ENCODE measurements at regions not wholly inside any gene's neighbourhood (a gene's known extent, or its start where the extent isn't known, plus 50 kb on each side); places are given as distances from the start of the nearest gene placed in this dataset.
"Not testable (repeated sequence)": the region's sequence is repeated elsewhere in the genome, so short reads cannot be mapped to it uniquely, and the experiment has no call there.

- H3K4me1 ChIP-seq (ENCODE audit: control insufficient read depth in 1 of 2, insufficient read depth in 2 of 2, low read length in 2 of 2); H3K27me3 ChIP-seq (ENCODE audit: control insufficient read depth in 1 of 2, insufficient read depth in 2 of 2, low read length in 2 of 2); H3K27ac ChIP-seq (ENCODE audit: low read depth, low read length); H3K9ac ChIP-seq (ENCODE audit: low read depth in 1 of 2, low read length in 2 of 2); H3K9me3 ChIP-seq (ENCODE audit: control insufficient read depth in 1 of 2, low read length in 2 of 2); H3K36me3 ChIP-seq (ENCODE audit: control insufficient read depth in 1 of 2, insufficient read depth in 2 of 2, low read length in 2 of 2); H3K4me3 ChIP-seq (ENCODE audit: low read depth in 1 of 2, low read length in 2 of 2): not testable (repeated sequence)
These were observed 1265.9 kb upstream of the PCDH10 start for GRCh38 chr4:131883181-131883580.

GRCh38 chr4:131925662-131926061, 1223.4 kb upstream of the PCDH10 start:
- H3K4me3 ChIP-seq (ENCODE audit: low read depth in 1 of 2, low read length in 2 of 2); H3K4me1 ChIP-seq (ENCODE audit: control insufficient read depth in 1 of 2, insufficient read depth in 2 of 2, low read length in 2 of 2); H3K36me3 ChIP-seq (ENCODE audit: control insufficient read depth in 1 of 2, insufficient read depth in 2 of 2, low read length in 2 of 2); H3K27ac ChIP-seq (ENCODE audit: low read depth, low read length); H3K9me3 ChIP-seq (ENCODE audit: control insufficient read depth in 1 of 2, low read length in 2 of 2); H3K27me3 ChIP-seq (ENCODE audit: control insufficient read depth in 1 of 2, insufficient read depth in 2 of 2, low read length in 2 of 2); H3K9ac ChIP-seq (ENCODE audit: low read depth in 1 of 2, low read length in 2 of 2): not testable (repeated sequence)

- not testable (repeated sequence) for H3K9me3 ChIP-seq (ENCODE audit: control insufficient read depth in 1 of 2, low read length in 2 of 2); H3K36me3 ChIP-seq (ENCODE audit: control insufficient read depth in 1 of 2, insufficient read depth in 2 of 2, low read length in 2 of 2); H3K4me3 ChIP-seq (ENCODE audit: low read depth in 1 of 2, low read length in 2 of 2); H3K27me3 ChIP-seq (ENCODE audit: control insufficient read depth in 1 of 2, insufficient read depth in 2 of 2, low read length in 2 of 2); H3K9ac ChIP-seq (ENCODE audit: low read depth in 1 of 2, low read length in 2 of 2); H3K27ac ChIP-seq (ENCODE audit: low read depth, low read length); H3K4me1 ChIP-seq (ENCODE audit: control insufficient read depth in 1 of 2, insufficient read depth in 2 of 2, low read length in 2 of 2)
These were observed 1181.4 kb upstream of the PCDH10 start for GRCh38 chr4:131967646-131968045.

- Histone ChIP-seq H3K9ac (ENCODE audit: low read depth in 1 of 2, low read length in 2 of 2) (no peak overlapping the region), H3K4me1 (ENCODE audit: control insufficient read depth in 1 of 2, insufficient read depth in 2 of 2, low read length in 2 of 2) (no peaks in the 10 kb centered on the region), H3K36me3 (ENCODE audit: control insufficient read depth in 1 of 2, insufficient read depth in 2 of 2, low read length in 2 of 2) (no peaks in the 10 kb centered on the region), H3K9me3 (ENCODE audit: control insufficient read depth in 1 of 2, low read length in 2 of 2) (no peaks in the 10 kb centered on the region), H3K27ac (ENCODE audit: low read depth, low read length) (no peak overlapping the region), H3K4me3 (ENCODE audit: low read depth in 1 of 2, low read length in 2 of 2) (peak overlapping the region in 1 of 2 donors; percentile 40), H3K27me3 (ENCODE audit: control insufficient read depth in 1 of 2, insufficient read depth in 2 of 2, low read length in 2 of 2) (no peaks in the 10 kb centered on the region)
These were observed 1174.4 kb upstream of the PCDH10 start for GRCh38 chr4:131974730-131975129.

- H3K27me3 ChIP-seq (ENCODE audit: control insufficient read depth in 1 of 2, insufficient read depth in 2 of 2, low read length in 2 of 2); H3K9me3 ChIP-seq (ENCODE audit: control insufficient read depth in 1 of 2, low read length in 2 of 2); H3K9ac ChIP-seq (ENCODE audit: low read depth in 1 of 2, low read length in 2 of 2); H3K27ac ChIP-seq (ENCODE audit: low read depth, low read length); H3K36me3 ChIP-seq (ENCODE audit: control insufficient read depth in 1 of 2, insufficient read depth in 2 of 2, low read length in 2 of 2); H3K4me1 ChIP-seq (ENCODE audit: control insufficient read depth in 1 of 2, insufficient read depth in 2 of 2, low read length in 2 of 2): not testable (repeated sequence)
- peak overlapping the region in 1 of 2 donors; percentile 50 for H3K4me3 ChIP-seq (ENCODE audit: low read depth in 1 of 2, low read length in 2 of 2)
These were observed 1173.6 kb upstream of the PCDH10 start for GRCh38 chr4:131975276-131976132.

- H3K36me3 ChIP-seq (ENCODE audit: control insufficient read depth in 1 of 2, insufficient read depth in 2 of 2, low read length in 2 of 2); H3K27ac ChIP-seq (ENCODE audit: low read depth, low read length); H3K9me3 ChIP-seq (ENCODE audit: control insufficient read depth in 1 of 2, low read length in 2 of 2); H3K4me1 ChIP-seq (ENCODE audit: control insufficient read depth in 1 of 2, insufficient read depth in 2 of 2, low read length in 2 of 2); H3K9ac ChIP-seq (ENCODE audit: low read depth in 1 of 2, low read length in 2 of 2); H3K4me3 ChIP-seq (ENCODE audit: low read depth in 1 of 2, low read length in 2 of 2); H3K27me3 ChIP-seq (ENCODE audit: control insufficient read depth in 1 of 2, insufficient read depth in 2 of 2, low read length in 2 of 2): not testable (repeated sequence)
These were observed 1172.7 kb upstream of the PCDH10 start for GRCh38 chr4:131976133-131977002.

GRCh38 chr4:131978120-131978519, 1171.0 kb upstream of the PCDH10 start:
- Histone ChIP-seq H3K27ac (ENCODE audit: low read depth, low read length) (no peak overlapping the region), H3K4me1 (ENCODE audit: control insufficient read depth in 1 of 2, insufficient read depth in 2 of 2, low read length in 2 of 2) (no peaks in the 10 kb centered on the region), H3K4me3 (ENCODE audit: low read depth in 1 of 2, low read length in 2 of 2) (no peak overlapping the region), H3K27me3 (ENCODE audit: control insufficient read depth in 1 of 2, insufficient read depth in 2 of 2, low read length in 2 of 2) (no peaks in the 10 kb centered on the region), H3K9me3 (ENCODE audit: control insufficient read depth in 1 of 2, low read length in 2 of 2) (no peaks in the 10 kb centered on the region), H3K36me3 (ENCODE audit: control insufficient read depth in 1 of 2, insufficient read depth in 2 of 2, low read length in 2 of 2) (no peaks in the 10 kb centered on the region), H3K9ac (ENCODE audit: low read depth in 1 of 2, low read length in 2 of 2) (no peak overlapping the region)

- Histone ChIP-seq H3K27me3 (ENCODE audit: control insufficient read depth in 1 of 2, insufficient read depth in 2 of 2, low read length in 2 of 2) (no peaks in the 10 kb centered on the region), H3K4me3 (ENCODE audit: low read depth in 1 of 2, low read length in 2 of 2) (no peak overlapping the region), H3K4me1 (ENCODE audit: control insufficient read depth in 1 of 2, insufficient read depth in 2 of 2, low read length in 2 of 2) (no peaks in the 10 kb centered on the region), H3K27ac (ENCODE audit: low read depth, low read length) (no peak overlapping the region), H3K36me3 (ENCODE audit: control insufficient read depth in 1 of 2, insufficient read depth in 2 of 2, low read length in 2 of 2) (no peaks in the 10 kb centered on the region), H3K9ac (ENCODE audit: low read depth in 1 of 2, low read length in 2 of 2) (no peak overlapping the region), H3K9me3 (ENCODE audit: control insufficient read depth in 1 of 2, low read length in 2 of 2) (no peaks in the 10 kb centered on the region)
These were observed 1159.5 kb upstream of the PCDH10 start for GRCh38 chr4:131989576-131989975.

- H3K4me3 ChIP-seq (ENCODE audit: low read depth in 1 of 2, low read length in 2 of 2), result no peak overlapping the region
- no peaks in the 10 kb centered on the region for H3K36me3 ChIP-seq (ENCODE audit: control insufficient read depth in 1 of 2, insufficient read depth in 2 of 2, low read length in 2 of 2)
These were observed 1147.6 kb upstream of the PCDH10 start for GRCh38 chr4:132001542-132001941.

GRCh38 chr4:132003593-132003992, 1145.5 kb upstream of the PCDH10 start:
- Histone ChIP-seq H3K27ac (ENCODE audit: low read depth, low read length) (no peak overlapping the region), H3K4me3 (ENCODE audit: low read depth in 1 of 2, low read length in 2 of 2) (no peak overlapping the region), H3K4me1 (ENCODE audit: control insufficient read depth in 1 of 2, insufficient read depth in 2 of 2, low read length in 2 of 2) (no peaks in the 10 kb centered on the region), H3K9me3 (ENCODE audit: control insufficient read depth in 1 of 2, low read length in 2 of 2) (no peaks in the 10 kb centered on the region), H3K27me3 (ENCODE audit: control insufficient read depth in 1 of 2, insufficient read depth in 2 of 2, low read length in 2 of 2) (no peaks in the 10 kb centered on the region), H3K9ac (ENCODE audit: low read depth in 1 of 2, low read length in 2 of 2) (no peak overlapping the region), H3K36me3 (ENCODE audit: control insufficient read depth in 1 of 2, insufficient read depth in 2 of 2, low read length in 2 of 2) (no peaks in the 10 kb centered on the region)

More at GRCh38 chr4:132001542-132001941, 1147.6 kb upstream of the PCDH10 start:
- Histone ChIP-seq H3K27ac (ENCODE audit: low read depth, low read length) (no peak overlapping the region), H3K9ac (ENCODE audit: low read depth in 1 of 2, low read length in 2 of 2) (no peak overlapping the region), H3K9me3 (ENCODE audit: control insufficient read depth in 1 of 2, low read length in 2 of 2) (no peaks in the 10 kb centered on the region), H3K27me3 (ENCODE audit: control insufficient read depth in 1 of 2, insufficient read depth in 2 of 2, low read length in 2 of 2) (no peaks in the 10 kb centered on the region), H3K4me1 (ENCODE audit: control insufficient read depth in 1 of 2, insufficient read depth in 2 of 2, low read length in 2 of 2) (no peaks in the 10 kb centered on the region)

Data from duodenal mucosa (tissue), 2 donors.